ENCODE measurements at regions not wholly inside any gene's neighbourhood (a gene's known extent, or its start where the extent isn't known, plus 50 kb on each side); places are given as distances from the start of the nearest gene placed in this dataset.
A peak's percentile ranks its signal among the peaks of the same experiment; 100 is the strongest.

DNA sequence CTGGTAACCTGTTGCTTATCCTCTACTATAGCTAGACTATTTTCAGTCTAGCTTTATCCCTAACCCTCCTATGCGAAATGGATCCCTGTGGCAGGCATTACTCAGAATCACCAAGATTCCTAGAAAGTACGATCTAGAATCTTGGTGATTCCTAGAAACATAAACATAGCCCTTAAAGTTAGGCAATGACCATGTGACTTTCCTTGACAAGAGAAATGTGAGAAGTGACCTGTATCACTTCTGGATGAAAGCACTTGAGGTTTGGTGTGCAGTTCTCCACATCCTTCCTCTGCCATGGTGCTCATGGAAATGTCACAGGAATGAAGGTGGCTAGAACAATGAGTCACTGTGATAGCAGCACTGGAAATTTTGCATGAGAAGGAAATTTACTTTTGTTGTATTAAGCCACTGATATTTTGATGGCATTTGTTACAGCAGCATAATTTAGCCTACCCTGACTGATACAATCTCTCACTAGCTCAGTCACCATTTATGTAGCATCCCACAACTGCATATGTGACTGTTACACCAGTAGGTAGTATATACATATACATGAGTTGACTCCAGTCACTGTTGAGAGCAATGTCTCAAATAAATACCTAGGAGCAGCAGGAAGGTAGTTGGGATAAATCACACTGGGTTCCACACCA lies 68.3 kb upstream of the MAPRE2 start:
- DNase-seq: no peak
- TF ChIP-seq CTCF (IDR thresholded peaks at IDR 0.05): no peak

GRCh38 chr18:34976123-34976522 lies 65.1 kb upstream of the MAPRE2 start:
- peak overlapping the region; percentile 90 for H3K4me3 ChIP-seq
- DNase-seq (no peak), ATAC-seq (no peak)
- no peaks in the 10 kb centered on the region for H3K36me3 ChIP-seq
- no peaks in the 10 kb centered on the region for H3K27me3 ChIP-seq (ENCODE audit: low read depth)
- intact Hi-C loops (cut with DNase I): no loop called here
- peaks cover 28% of the 10 kb centered on the region for H3K4me1 ChIP-seq
- H3K9me3 ChIP-seq: no peaks in the 10 kb centered on the region
- no peak for TF ChIP-seq CTCF (IDR thresholded peaks at IDR 0.05)
- no peak overlapping the region for H3K27ac ChIP-seq

More for the DNA sequence above, 68.3 kb upstream of the MAPRE2 start:
- Histone ChIP-seq H3K9me3 (no peaks in the 10 kb centered on the region), H3K27me3 (ENCODE audit: low read depth) (no peaks in the 10 kb centered on the region), H3K27ac (no peak overlapping the region), H3K4me1 (peaks cover 16% of the 10 kb centered on the region), H3K4me3 (no peak overlapping the region), H3K36me3 (no peaks in the 10 kb centered on the region)
- no peak for ATAC-seq
- intact Hi-C loops (cut with DNase I): no loop called here

DNA sequence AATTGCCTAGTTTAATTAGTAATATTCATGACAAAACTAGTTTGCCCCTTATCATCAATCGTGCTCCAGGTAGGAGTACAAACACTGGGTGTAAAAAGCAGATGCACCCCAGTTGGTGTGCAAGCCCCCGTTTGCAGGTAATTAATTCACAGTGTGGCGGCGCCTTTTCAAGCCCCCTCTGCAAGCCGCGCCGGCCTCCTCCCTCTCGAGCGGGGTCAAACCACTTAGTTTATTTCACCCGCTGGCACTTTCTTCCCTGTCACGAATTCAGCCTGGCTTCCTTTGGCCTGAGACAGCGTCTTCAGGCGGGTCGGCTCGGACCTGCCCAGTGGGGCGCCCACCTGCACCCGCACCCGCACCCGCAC lies 64.7 kb upstream of the MAPRE2 start:
- no peak overlapping the region for H3K27ac ChIP-seq
- peaks cover 28% of the 10 kb centered on the region for H3K4me1 ChIP-seq
- H3K36me3 ChIP-seq: no peaks in the 10 kb centered on the region
- H3K9me3 ChIP-seq: no peaks in the 10 kb centered on the region
- ATAC-seq (no peak), DNase-seq (no peak)
- peak overlapping the region; percentile 90 for H3K4me3 ChIP-seq
- no peaks in the 10 kb centered on the region for H3K27me3 ChIP-seq (ENCODE audit: low read depth)
- no peak for TF ChIP-seq CTCF (IDR thresholded peaks at IDR 0.05)
- intact Hi-C loops (cut with DNase I): no loop called here

GRCh38 chr18:34976899-34977837 lies 64.0 kb upstream of the MAPRE2 start:
- H3K9me3 ChIP-seq: no peaks in the 10 kb centered on the region
- no peak for TF ChIP-seq CTCF (IDR thresholded peaks at IDR 0.05)
- peak; percentile 82 for DNase-seq
- peak overlapping the region; percentile 90 for H3K4me3 ChIP-seq
- no peak overlapping the region for H3K27ac ChIP-seq
- no peaks in the 10 kb centered on the region for H3K27me3 ChIP-seq (ENCODE audit: low read depth)
- ATAC-seq: peak; percentile 79 to 82
- no peaks in the 10 kb centered on the region for H3K36me3 ChIP-seq
- peaks cover 28% of the 10 kb centered on the region for H3K4me1 ChIP-seq
- intact Hi-C loops (cut with DNase I): no loop called here

DNA sequence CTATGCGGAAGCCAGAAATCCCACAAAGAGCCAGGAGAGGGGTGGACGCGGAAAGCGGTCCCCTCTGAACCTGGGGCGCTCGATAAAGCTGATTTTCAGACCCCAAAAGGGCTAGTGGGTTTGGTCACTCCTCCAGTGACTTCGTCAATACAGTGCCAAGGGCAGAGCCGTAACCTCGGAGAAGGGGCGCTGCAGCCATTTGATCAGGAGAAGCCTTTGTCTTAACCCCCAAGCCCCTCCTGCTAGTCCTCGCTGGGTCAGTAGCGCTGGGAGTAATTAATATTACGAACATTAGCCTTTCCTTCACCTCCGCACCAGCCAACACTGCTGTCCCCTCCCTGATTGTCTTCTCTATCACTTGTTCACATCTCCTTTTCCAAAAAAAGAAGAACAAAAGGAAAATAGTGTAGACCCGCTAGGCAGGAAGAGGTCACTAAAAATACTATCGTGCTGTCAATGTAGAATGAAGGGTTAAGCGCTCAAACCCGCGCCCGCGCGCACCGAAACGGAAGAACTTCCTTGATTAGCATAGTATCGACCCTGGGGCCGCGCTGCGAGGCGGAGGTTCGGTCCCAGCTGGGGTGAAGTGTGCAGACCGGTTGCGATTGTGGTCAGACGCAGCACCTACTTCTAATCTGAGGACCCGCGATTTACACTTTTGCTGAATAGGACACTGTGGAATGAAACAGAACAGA lies 63.2 kb upstream of the MAPRE2 start:
- Histone ChIP-seq H3K27me3 (ENCODE audit: low read depth) (no peaks in the 10 kb centered on the region), H3K9me3 (no peaks in the 10 kb centered on the region), H3K27ac (peak overlapping the region; percentile 61), H3K36me3 (no peaks in the 10 kb centered on the region), H3K4me1 (peaks cover 28% of the 10 kb centered on the region), H3K4me3 (peak overlapping the region; percentile 90)
- intact Hi-C loops (cut with DNase I): no loop called here
- TF ChIP-seq CTCF (IDR thresholded peaks at IDR 0.05): no peak
- DNase-seq (peak; percentile 78), ATAC-seq (peak; percentile 59)
